ENCODE measurements at regions not wholly inside any gene's neighbourhood (a gene's known extent, or its start where the extent isn't known, plus 50 kb on each side); places are given as distances from the start of the nearest gene placed in this dataset.

DNA sequence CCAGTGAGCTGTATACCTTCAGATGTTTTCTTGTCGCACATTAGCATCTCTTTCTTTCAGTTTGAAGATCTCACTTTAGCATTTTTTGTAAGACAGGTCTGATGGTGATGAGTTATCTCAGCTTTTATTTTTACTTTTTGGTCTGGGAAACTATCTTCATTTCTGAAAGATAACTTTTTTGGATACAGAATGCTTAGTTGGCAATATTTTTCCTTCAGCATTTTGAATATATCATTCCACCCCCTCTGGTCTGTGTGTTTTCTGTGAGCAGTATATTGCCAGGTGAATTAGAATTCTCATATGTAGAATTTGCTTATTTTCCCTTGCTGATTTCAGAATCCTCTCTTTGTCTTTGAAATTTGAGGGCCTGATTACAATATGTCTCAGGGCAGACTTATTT, 743.3 kb downstream of the PLOD2 start:
- no peaks in the 10 kb centered on the region for H3K4me1 ChIP-seq (ENCODE audit: insufficient read depth, low read length, poor library complexity, severe bottlenecking)
- no peaks in the 10 kb centered on the region for H3K27me3 ChIP-seq (replicated peaks; ENCODE audit: insufficient read depth, low read depth, low read length, poor library complexity)
- H3K27ac ChIP-seq (ENCODE audit: low read depth, low read length, poor library complexity, severe bottlenecking): no peak overlapping the region
- ChIA-PET POLR2A (ENCODE audit: low non-redundant PET) (no interaction called here), CTCF (no interaction called here)
- DNase-seq (ENCODE audit: low spot score): no peak
- BruUV-seq (replicated peaks): no TSS peak
- H3K4me3 ChIP-seq (ENCODE audit: low read depth, low read length, poor library complexity, severe bottlenecking): no peak overlapping the region
- TF ChIP-seq CTCF (conservative IDR thresholded peaks at IDR 0.05; ENCODE audit: low read depth, low read length) (no peak), EZH2 (IDR thresholded peaks at IDR 0.05; ENCODE audit: borderline replicate concordance, low read depth, low read length, poor library complexity, severe bottlenecking) (no peak)
- no peaks in the 10 kb centered on the region for H3K9me3 ChIP-seq (ENCODE audit: low read depth, low read length, poor library complexity, severe bottlenecking)
- no peaks in the 10 kb centered on the region for H3K36me3 ChIP-seq (ENCODE audit: insufficient read depth, low read length, poor library complexity, severe bottlenecking)
- intact Hi-C loops (cut with micrococcal nuclease; ENCODE audit: unreplicated experiment): no loop called here

DNA sequence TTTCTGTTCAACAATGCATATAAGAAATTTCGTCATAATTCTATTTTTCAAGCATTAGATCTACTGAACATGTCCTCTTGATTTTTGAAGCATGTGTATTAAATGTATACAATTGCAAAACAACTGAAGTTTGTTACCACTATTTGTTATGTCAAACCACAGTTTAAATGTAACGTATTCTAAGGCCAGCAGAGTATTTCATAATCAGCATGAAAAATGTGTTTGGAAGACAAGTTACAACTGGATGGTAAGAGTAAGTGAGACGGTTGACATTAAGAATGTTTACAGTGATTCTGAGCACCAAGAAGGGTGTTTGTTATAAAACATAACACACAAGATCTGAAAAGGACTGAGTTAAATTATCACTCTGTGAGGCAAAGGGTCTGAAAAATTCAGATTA, 738.4 kb downstream of the PLOD2 start:
- H3K4me1 ChIP-seq (ENCODE audit: insufficient read depth, low read length, poor library complexity, severe bottlenecking): no peaks in the 10 kb centered on the region
- no peaks in the 10 kb centered on the region for H3K9me3 ChIP-seq (ENCODE audit: low read depth, low read length, poor library complexity, severe bottlenecking)
- ChIA-PET POLR2A (ENCODE audit: low non-redundant PET) (no interaction called here), CTCF (no interaction called here)
- no peak overlapping the region for H3K27ac ChIP-seq (ENCODE audit: low read depth, low read length, poor library complexity, severe bottlenecking)
- H3K4me3 ChIP-seq (ENCODE audit: low read depth, low read length, poor library complexity, severe bottlenecking): no peak overlapping the region
- BruUV-seq (replicated peaks): no TSS peak
- TF ChIP-seq CTCF (conservative IDR thresholded peaks at IDR 0.05; ENCODE audit: low read depth, low read length): no peak
- TF ChIP-seq EZH2 (IDR thresholded peaks at IDR 0.05; ENCODE audit: borderline replicate concordance, low read depth, low read length, poor library complexity, severe bottlenecking): no peak
- no peaks in the 10 kb centered on the region for H3K27me3 ChIP-seq (replicated peaks; ENCODE audit: insufficient read depth, low read depth, low read length, poor library complexity)
- no peaks in the 10 kb centered on the region for H3K36me3 ChIP-seq (ENCODE audit: insufficient read depth, low read length, poor library complexity, severe bottlenecking)
- no peak for DNase-seq (ENCODE audit: low spot score)
- intact Hi-C loops (cut with micrococcal nuclease; ENCODE audit: unreplicated experiment): no loop called here

GRCh38 chr3:145427355-145427754, 733.6 kb downstream of the PLOD2 start:
- no peak for TF ChIP-seq EZH2 (IDR thresholded peaks at IDR 0.05; ENCODE audit: borderline replicate concordance, low read depth, low read length, poor library complexity, severe bottlenecking)
- DNase-seq (ENCODE audit: low spot score): no peak
- BruUV-seq (replicated peaks): no TSS peak

DNA sequence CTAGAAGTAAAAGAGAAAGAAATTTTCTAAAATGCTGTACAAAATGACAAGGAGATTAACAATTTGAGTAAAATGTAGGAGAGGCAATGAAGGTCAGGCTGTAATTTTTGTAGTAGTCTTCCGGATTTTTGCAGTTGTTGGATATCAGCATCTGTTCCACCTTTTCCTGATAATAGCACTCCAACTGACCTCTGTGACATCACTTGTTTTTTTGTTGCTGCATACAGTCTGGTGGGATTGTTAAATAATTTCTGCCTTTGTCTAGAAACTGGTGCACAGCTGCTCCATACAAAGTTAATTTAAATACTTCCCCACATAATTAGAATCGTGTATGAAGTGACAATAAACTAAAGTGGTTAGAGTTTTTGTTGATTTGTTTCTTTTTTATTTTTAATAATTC, 731.4 kb downstream of the PLOD2 start:
- no peak overlapping the region for H3K27ac ChIP-seq (ENCODE audit: low read depth, low read length, poor library complexity, severe bottlenecking)
- H3K4me3 ChIP-seq (ENCODE audit: low read depth, low read length, poor library complexity, severe bottlenecking): no peak overlapping the region
- H3K27me3 ChIP-seq (replicated peaks; ENCODE audit: insufficient read depth, low read depth, low read length, poor library complexity): no peaks in the 10 kb centered on the region
- ChIA-PET CTCF (no interaction called here), POLR2A (ENCODE audit: low non-redundant PET) (no interaction called here)
- H3K9me3 ChIP-seq (ENCODE audit: low read depth, low read length, poor library complexity, severe bottlenecking): no peaks in the 10 kb centered on the region
- no peaks in the 10 kb centered on the region for H3K36me3 ChIP-seq (ENCODE audit: insufficient read depth, low read length, poor library complexity, severe bottlenecking)
- no peaks in the 10 kb centered on the region for H3K4me1 ChIP-seq (ENCODE audit: insufficient read depth, low read length, poor library complexity, severe bottlenecking)
- TF ChIP-seq CTCF (conservative IDR thresholded peaks at IDR 0.05; ENCODE audit: low read depth, low read length): no peak
- no peak for TF ChIP-seq EZH2 (IDR thresholded peaks at IDR 0.05; ENCODE audit: borderline replicate concordance, low read depth, low read length, poor library complexity, severe bottlenecking)
- intact Hi-C loops (cut with micrococcal nuclease; ENCODE audit: unreplicated experiment): no loop called here
- BruUV-seq (replicated peaks): no TSS peak
- DNase-seq (ENCODE audit: low spot score): no peak

More at GRCh38 chr3:145427355-145427754, 733.6 kb downstream of the PLOD2 start:
- H3K9me3 ChIP-seq (ENCODE audit: low read depth, low read length, poor library complexity, severe bottlenecking): no peaks in the 10 kb centered on the region
- intact Hi-C loops (cut with micrococcal nuclease; ENCODE audit: unreplicated experiment): no loop called here
- no peaks in the 10 kb centered on the region for H3K27me3 ChIP-seq (replicated peaks; ENCODE audit: insufficient read depth, low read depth, low read length, poor library complexity)
- H3K4me3 ChIP-seq (ENCODE audit: low read depth, low read length, poor library complexity, severe bottlenecking): no peak overlapping the region
- H3K27ac ChIP-seq (ENCODE audit: low read depth, low read length, poor library complexity, severe bottlenecking): no peak overlapping the region
- H3K4me1 ChIP-seq (ENCODE audit: insufficient read depth, low read length, poor library complexity, severe bottlenecking): no peaks in the 10 kb centered on the region
- ChIA-PET POLR2A (ENCODE audit: low non-redundant PET) (no interaction called here), CTCF (no interaction called here)
- no peaks in the 10 kb centered on the region for H3K36me3 ChIP-seq (ENCODE audit: insufficient read depth, low read length, poor library complexity, severe bottlenecking)

All from A673 (cell line).